Endothelial cell of umbilical vein (primary cell): ENCODE measurements at regions not wholly inside any gene's neighbourhood (a gene's known extent, or its start where the extent isn't known, plus 50 kb on each side); places are given as distances from the start of the nearest gene placed in this dataset.

ENCODE experiments used
- BruUV-seq: library from RNA; stranded (reverse); fragments of 400-500 nt; replicated peaks from 2 replicates; lab custom pipeline; 2021; lab: Mats Ljungman, UMichigan
- CTCF ChIA-PET: fragments of 300-600, 350-600 bp; sonication (Branson Sonifier 250); formaldehyde crosslinking; loops from one replicate; lab custom pipeline; 2021; ENCODE audit warnings: antibody characterized with exemption, inconsistent platforms; lab: Charles Lee
- POLR2A ChIA-PET: fragments of 300-600, 350-600 bp; sonication (Branson Sonifier 250); formaldehyde crosslinking; loops from one replicate; lab custom pipeline; 2021; ENCODE audit warnings: antibody characterized with exemption, inconsistent platforms; lab: Charles Lee
- DNase-seq: peaks from one replicate; pipeline ENCODE4 v3.0.0-alpha.2; 2011; ENCODE audit warnings: low read depth, low spot score
- FAIRE-seq: peaks from 2 replicates; lab custom pipeline; 2011; peaks lifted over from hg19 to GRCh38; lab: Jason Lieb, UNC
- H2AFZ ChIP-seq: 2 replicates; pipeline ENCODE4 v1.6.0; 2012; ENCODE audit warnings: low read depth, low read length, control low read depth, inconsistent platforms
- H3K27ac ChIP-seq: 2 replicates; pipeline ENCODE4 v1.5.1; 2011; ENCODE audit warnings: low read depth, mild to moderate bottlenecking, control low read depth, low read length, moderate library complexity; ENCODE audit not compliant: insufficient read depth
- H3K27me3 ChIP-seq, 2 experiments: 2 replicates each; pipeline versions ENCODE4 v1.6.0 to v1.6.1; 2011; ENCODE audit warnings: low read length in 2 of 2, mixed read lengths in 1 of 2; ENCODE audit not compliant: control insufficient read depth in 2 of 2, insufficient read depth in 2 of 2
- H3K36me3 ChIP-seq, 2 experiments: 2 replicates in 1 of 2; 3 replicates in 1 of 2; pipeline ENCODE4 v1.5.1; 2011; ENCODE audit warnings: low read length in 2 of 2, mild to moderate bottlenecking in 1 of 2, moderate library complexity in 1 of 2; ENCODE audit not compliant: control insufficient read depth in 2 of 2, insufficient read depth in 2 of 2; ENCODE audit errors: extremely low read depth in 1 of 2
- H3K4me1 ChIP-seq: 3 replicates; pipeline ENCODE4 v1.5.1; 2011; ENCODE audit warnings: mild to moderate bottlenecking, low read length; ENCODE audit not compliant: control insufficient read depth, insufficient read depth; ENCODE audit errors: extremely low read depth
- H3K4me2 ChIP-seq: 2 replicates; pipeline ENCODE4 v1.6.1; 2011; ENCODE audit warnings: low read length, control low read depth, mixed read lengths; ENCODE audit not compliant: insufficient read depth
- H3K4me3 ChIP-seq, 3 experiments: fragments of 200-600 bp in 1 of 3; sonication (generic), shearing (Covaris generic) in 1 of 3; replicated peaks in 1 of 3; 2 replicates each; pipeline ENCODE4 v1.5.1; 2011 to 2016; ENCODE audit warnings: control low read depth in 3 of 3, low read length in 3 of 3, mild to moderate bottlenecking in 2 of 3, inconsistent platforms in 1 of 3, low read depth in 1 of 3, moderate library complexity in 1 of 3; ENCODE audit not compliant: insufficient read depth in 1 of 3
- H3K79me2 ChIP-seq: 2 replicates; pipeline ENCODE4 v1.6.0; 2012; ENCODE audit warnings: low read length, inconsistent platforms; ENCODE audit not compliant: control insufficient read depth, insufficient read depth
- H3K9ac ChIP-seq: replicated peaks from 2 replicates; pipeline ENCODE3; 2011; ENCODE audit warnings: low read length, control low read depth; ENCODE audit not compliant: insufficient read depth; ENCODE audit errors: extremely low read depth
- H3K9me1 ChIP-seq: replicated peaks from 3 replicates; pipeline ENCODE4 v1.6.0; 2011; ENCODE audit warnings: mild to moderate bottlenecking, low read length; ENCODE audit not compliant: control insufficient read depth, insufficient read depth; ENCODE audit errors: extremely low read depth
- H3K9me3 ChIP-seq: replicated peaks from 2 replicates; pipeline ENCODE4 v1.5.1; 2012; ENCODE audit warnings: low read length, inconsistent platforms; ENCODE audit not compliant: control insufficient read depth, insufficient read depth
- H4K20me1 ChIP-seq: replicated peaks from 2 replicates; pipeline ENCODE3; 2011; ENCODE audit warnings: mild to moderate bottlenecking, low read length; ENCODE audit not compliant: control insufficient read depth, insufficient read depth; ENCODE audit errors: extremely low read depth
- CTCF ChIP-seq, 2 donors: IDR thresholded peaks; 1 replicate in 1 of 2; 2 replicates in 1 of 2; pipeline ENCODE4 v1.5.1; 2011; ENCODE audit warnings: low read length in 2 of 2, mild to moderate bottlenecking in 2 of 2, moderate library complexity in 2 of 2, control low read depth in 1 of 2, inconsistent platforms in 1 of 2, low read depth in 1 of 2; ENCODE audit not compliant: insufficient read depth in 1 of 2; ENCODE audit errors: extremely low read depth in 1 of 2
- EZH2 ChIP-seq: IDR thresholded peaks from 2 replicates; pipeline ENCODE4 v1.6.1; 2012; ENCODE audit warnings: borderline replicate concordance, low read depth, mild to moderate bottlenecking, moderate library complexity, low read length, inconsistent platforms; ENCODE audit not compliant: severe bottlenecking
- FOS ChIP-seq: IDR thresholded peaks from 2 replicates; pipeline ENCODE4 v1.6.1; 2011; ENCODE audit warnings: mild to moderate bottlenecking, low read length, moderate library complexity, borderline replicate concordance; ENCODE audit not compliant: insufficient read depth
- GATA2 ChIP-seq: IDR thresholded peaks from 2 replicates; pipeline ENCODE4 v1.7.0; 2011; ENCODE audit warnings: low read depth, mild to moderate bottlenecking, moderate library complexity, mixed read lengths, low read length; ENCODE audit not compliant: insufficient read length, insufficient read depth
- JUN ChIP-seq: IDR thresholded peaks from 2 replicates; pipeline ENCODE4 v1.6.1; 2011; ENCODE audit warnings: borderline replicate concordance, low read depth; ENCODE audit not compliant: insufficient read length, insufficient read depth
- MYC ChIP-seq: IDR thresholded peaks from one replicate; pipeline ENCODE4 v1.6.1; 2011; ENCODE audit warnings: mild to moderate bottlenecking, low read depth, low read length
- POLR2A ChIP-seq: IDR thresholded peaks from 2 replicates; pipeline ENCODE4 v1.6.1; 2012; ENCODE audit warnings: low read depth, mild to moderate bottlenecking, control low read depth, low read length
- POLR2AphosphoS5 ChIP-seq: IDR thresholded peaks from 2 replicates; pipeline ENCODE4 v1.6.1; 2012; ENCODE audit warnings: low read depth, mild to moderate bottlenecking, control low read depth, low read length, moderate library complexity; ENCODE audit not compliant: insufficient read depth
- dilution Hi-C: fragments of 300-500 bp; cut with MboI; formaldehyde crosslinking; loops from one replicate; pipeline ENCODE4 v1.15.0; 2019; ENCODE audit warnings: low sequenced_read_pairs; ENCODE audit not compliant: extremely low pct_ligation_motif_present
- intact Hi-C: fragments of 100-400 bp; cut with micrococcal nuclease; formaldehyde crosslinking; loops from one replicate; pipeline ENCODE4 v1.10.0; 2022
- TF ChIP-seq, protein P1 (sequence below): IDR thresholded peaks from 2 replicates; pipeline ENCODE4 v1.6.1; 2011; ENCODE audit not compliant: insufficient read depth, insufficient read length

DNA sequence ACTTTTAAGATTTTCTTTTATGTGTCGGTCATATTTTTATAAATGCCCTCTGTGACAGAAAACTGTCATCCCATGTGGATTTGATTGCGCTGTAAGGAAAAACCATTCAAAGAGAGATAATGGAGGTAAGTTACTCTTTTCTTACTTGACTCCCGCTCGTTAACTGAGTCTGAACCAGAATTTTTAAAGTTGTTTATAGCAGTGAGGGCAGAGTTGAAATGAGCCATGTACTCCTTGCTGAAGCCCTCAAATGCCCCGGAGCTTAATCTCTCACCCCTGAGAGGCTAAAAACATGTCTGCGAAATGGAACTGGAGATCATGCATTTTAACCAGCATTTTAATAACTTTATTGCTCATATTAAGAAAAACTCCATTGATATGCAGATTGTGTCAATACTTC lies 320.0 kb upstream of the SOX11 start:
- Histone ChIP-seq H3K36me3 (no peaks in the 10 kb centered on the region), H3K4me2 (no peak overlapping the region), H3K9me1 (no peaks in the 10 kb centered on the region), H3K79me2 (no peaks in the 10 kb centered on the region), H4K20me1 (no peaks in the 10 kb centered on the region), H3K27ac (no peak overlapping the region), H2AFZ (no peak overlapping the region), H3K27me3 (no peaks in the 10 kb centered on the region), H3K4me3 (no peak overlapping the region), H3K9ac (no peak overlapping the region), H3K9me3 (peaks cover 2% of the 10 kb centered on the region), H3K4me1 (no peaks in the 10 kb centered on the region)
- dilution Hi-C loops: no loop called here
- intact Hi-C loops: no loop called here
- no TSS peak for BruUV-seq
- TF ChIP-seq FOS: no peak
- TF ChIP-seq POLR2A: no peak
- TF ChIP-seq GATA2: no peak
- no peak for TF ChIP-seq CTCF (IDR thresholded peaks at IDR 0.05; ENCODE audit: extremely low read depth in 1 of 2, insufficient read depth in 1 of 2, low read depth in 1 of 2, low read length in 2 of 2)
- TF ChIP-seq, protein P1, sequence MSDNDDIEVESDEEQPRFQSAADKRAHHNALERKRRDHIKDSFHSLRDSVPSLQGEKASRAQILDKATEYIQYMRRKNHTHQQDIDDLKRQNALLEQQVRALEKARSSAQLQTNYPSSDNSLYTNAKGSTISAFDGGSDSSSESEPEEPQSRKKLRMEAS: no peak
- ChIA-PET POLR2A (no interaction called here), CTCF (no interaction called here)
- DNase-seq (no peak), FAIRE-seq (no peak)

GRCh38 chr2:5373200-5373599 lies 319.0 kb upstream of the SOX11 start:
- Histone ChIP-seq H3K27me3 (no peaks in the 10 kb centered on the region), H3K9ac (no peak overlapping the region), H3K9me1 (no peaks in the 10 kb centered on the region), H4K20me1 (no peaks in the 10 kb centered on the region), H3K79me2 (no peaks in the 10 kb centered on the region), H3K4me1 (no peaks in the 10 kb centered on the region), H3K4me2 (no peak overlapping the region), H3K36me3 (no peaks in the 10 kb centered on the region), H2AFZ (no peak overlapping the region), H3K27ac (no peak overlapping the region), H3K9me3 (peaks cover 2% of the 10 kb centered on the region), H3K4me3 (no peak overlapping the region)
- dilution Hi-C loops (no loop called here), intact Hi-C loops (no loop called here)
- ChIA-PET POLR2A (no interaction called here), CTCF (no interaction called here)
- BruUV-seq: no TSS peak
- DNase-seq: no peak
- FAIRE-seq: no peak
- TF ChIP-seq MYC (no peak), GATA2 (no peak), CTCF (IDR thresholded peaks at IDR 0.05; ENCODE audit: extremely low read depth in 1 of 2, insufficient read depth in 1 of 2, low read depth in 1 of 2, low read length in 2 of 2) (no peak), FOS (no peak), POLR2A (no peak), POLR2AphosphoS5 (no peak), EZH2 (no peak), JUN (no peak)
- TF ChIP-seq, protein P1: no peak
